ENCODE measurements at regions not wholly inside any gene's neighbourhood (a gene's known extent, or its start where the extent isn't known, plus 50 kb on each side); places are given as distances from the start of the nearest gene placed in this dataset.

- TF ChIP-seq CTCF (IDR thresholded peaks at IDR 0.05) (no peak), POLR2A (IDR thresholded peaks at IDR 0.05) (no peak)
Observed at GRCh38 chr4:188824553-188824952, 685.3 kb downstream of the TRIML1 start.
